ENCODE measurements at regions not wholly inside any gene's neighbourhood (a gene's known extent, or its start where the extent isn't known, plus 50 kb on each side); places are given as distances from the start of the nearest gene placed in this dataset.
A peak's percentile ranks its signal among the peaks of the same experiment; 100 is the strongest.

- no peak for DNase-seq
- WGBS, 4 donors: 86 to 92% (median 89%) methylated on average over 3 of the region's 3 CpGs
- Histone ChIP-seq H3K4me3 (no peak overlapping the region), H3K36me3 (peaks cover 0 to 68% (median 35%) of the 10 kb centered on the region in 9 donors), H3K4me1 (peaks cover 0 to 37% (median 18%) of the 10 kb centered on the region in 12 donors), H3K27me3 (no peaks in the 10 kb centered on the region), H3K27ac (no peak overlapping the region), H3K9me3 (no peaks in the 10 kb centered on the region)
- intact Hi-C loops (cut with DNase I): loop anchor here in 2 of 10 donors (10.0 kb wide), 1 partner anchor 190 kb away; no protein-coding TSS in a partner anchor
- TF ChIP-seq, protein P1, sequence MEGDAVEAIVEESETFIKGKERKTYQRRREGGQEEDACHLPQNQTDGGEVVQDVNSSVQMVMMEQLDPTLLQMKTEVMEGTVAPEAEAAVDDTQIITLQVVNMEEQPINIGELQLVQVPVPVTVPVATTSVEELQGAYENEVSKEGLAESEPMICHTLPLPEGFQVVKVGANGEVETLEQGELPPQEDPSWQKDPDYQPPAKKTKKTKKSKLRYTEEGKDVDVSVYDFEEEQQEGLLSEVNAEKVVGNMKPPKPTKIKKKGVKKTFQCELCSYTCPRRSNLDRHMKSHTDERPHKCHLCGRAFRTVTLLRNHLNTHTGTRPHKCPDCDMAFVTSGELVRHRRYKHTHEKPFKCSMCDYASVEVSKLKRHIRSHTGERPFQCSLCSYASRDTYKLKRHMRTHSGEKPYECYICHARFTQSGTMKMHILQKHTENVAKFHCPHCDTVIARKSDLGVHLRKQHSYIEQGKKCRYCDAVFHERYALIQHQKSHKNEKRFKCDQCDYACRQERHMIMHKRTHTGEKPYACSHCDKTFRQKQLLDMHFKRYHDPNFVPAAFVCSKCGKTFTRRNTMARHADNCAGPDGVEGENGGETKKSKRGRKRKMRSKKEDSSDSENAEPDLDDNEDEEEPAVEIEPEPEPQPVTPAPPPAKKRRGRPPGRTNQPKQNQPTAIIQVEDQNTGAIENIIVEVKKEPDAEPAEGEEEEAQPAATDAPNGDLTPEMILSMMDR (IDR thresholded peaks at IDR 0.05): no peak
- TF ChIP-seq POLR2A (IDR thresholded peaks at IDR 0.05): no peak
- ATAC-seq: no peak
Measured at GRCh38 chr1:65054481-65054880, 88.1 kb upstream of the JAK1 start.

DNA sequence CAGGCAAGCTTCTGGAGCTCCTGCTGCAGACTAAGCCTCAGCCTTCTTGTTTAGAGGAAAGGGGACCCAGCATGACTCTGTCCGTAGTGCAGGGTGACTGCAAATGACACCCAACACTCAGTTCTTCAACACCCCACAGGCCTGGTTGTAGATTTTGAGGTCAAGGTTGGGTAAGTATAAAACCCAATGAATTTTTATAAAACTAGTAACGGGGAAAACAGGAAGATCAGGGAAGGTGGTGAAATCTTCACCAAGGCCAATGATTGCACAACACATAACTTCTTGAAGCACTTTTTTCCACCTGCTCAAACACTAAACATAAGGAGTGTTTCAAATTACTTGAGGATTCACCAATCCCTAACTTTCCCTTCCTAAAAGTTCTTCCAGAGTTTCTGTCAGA lies 89.4 kb upstream of the JAK1 start:
- Histone ChIP-seq H3K4me3 (no peak overlapping the region), H3K27me3 (no peaks in the 10 kb centered on the region), H3K9me3 (no peaks in the 10 kb centered on the region), H3K36me3 (peaks cover 0 to 68% (median 35%) of the 10 kb centered on the region in 9 donors), H3K4me1 (peaks cover 0 to 50% (median 28%) of the 10 kb centered on the region in 12 donors), H3K27ac (peak overlapping the region in 1 of 12 donors; percentile 18)
- TF ChIP-seq, protein P1 (IDR thresholded peaks at IDR 0.05): no peak
- TF ChIP-seq POLR2A (IDR thresholded peaks at IDR 0.05): no peak
- intact Hi-C loops (cut with DNase I): loop anchor here in 2 of 10 donors (10.0 kb wide), 1 partner anchor 191 kb away; no protein-coding TSS in a partner anchor
- DNase-seq (no peak), ATAC-seq (no peak)
- WGBS, 4 donors: 80 to 88% (median 84%) methylated on average over 2 of the region's 2 CpGs

DNA sequence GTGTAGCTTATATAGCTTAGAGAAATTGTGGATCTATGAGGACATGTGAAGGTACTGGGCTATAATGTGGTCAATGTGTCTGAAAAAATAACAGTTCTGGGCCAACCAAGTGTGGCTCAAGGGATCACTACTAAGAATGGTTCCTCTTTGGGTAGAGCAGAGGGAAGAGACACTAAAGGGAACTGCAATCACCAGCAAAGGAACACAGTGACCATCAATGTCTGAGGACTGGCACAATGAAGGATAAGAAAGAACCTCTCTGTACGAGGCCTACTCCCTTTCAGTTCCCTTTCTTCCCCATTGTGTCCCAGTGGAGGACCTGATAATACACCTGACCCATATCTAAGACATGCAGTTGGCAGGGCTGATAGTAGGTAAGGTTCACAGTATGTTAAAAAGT lies 89.9 kb upstream of the JAK1 start:
- Histone ChIP-seq H3K27ac (peak overlapping the region in 3 of 12 donors; percentile 18 to 40 (median 20)), H3K36me3 (peaks cover 0 to 67% (median 35%) of the 10 kb centered on the region in 9 donors), H3K4me3 (no peak overlapping the region), H3K4me1 (peaks cover 0 to 53% (median 30%) of the 10 kb centered on the region in 12 donors), H3K27me3 (no peaks in the 10 kb centered on the region), H3K9me3 (no peaks in the 10 kb centered on the region)
- WGBS, 4 donors: 65 to 82% (median 77%) methylated on average over 1 of the region's 1 CpG
- DNase-seq (no peak), ATAC-seq (peak; percentile 8 to 72 (median 21))
- intact Hi-C loops (cut with DNase I): loop anchor here in 2 of 10 donors (10.0 kb wide), 1 partner anchor 191 kb away; no protein-coding TSS in a partner anchor
- no peak for TF ChIP-seq POLR2A (IDR thresholded peaks at IDR 0.05)
- TF ChIP-seq, protein P1 (IDR thresholded peaks at IDR 0.05): no peak

GRCh38 chr1:65056866-65057265 lies 90.5 kb upstream of the JAK1 start:
- intact Hi-C loops (cut with DNase I): loop anchor here in 2 of 10 donors (10.0 kb wide), 1 partner anchor 192 kb away; no protein-coding TSS in a partner anchor
- H3K4me3 ChIP-seq: no peak overlapping the region
- ATAC-seq (peak in 3 of 4 donors; percentile 51 to 76 (median 70)), DNase-seq (no peak)
- no peaks in the 10 kb centered on the region for H3K9me3 ChIP-seq
- peaks cover 0 to 62% (median 35%) of the 10 kb centered on the region in 9 donors for H3K36me3 ChIP-seq
- H3K4me1 ChIP-seq: peaks cover 0 to 58% (median 32%) of the 10 kb centered on the region in 12 donors
- peak overlapping the region in 3 of 12 donors; percentile 20 to 40 (median 32) for H3K27ac ChIP-seq
- 60 to 72% (median 64%) methylated on average over 3 of the region's 3 CpGs for WGBS, 4 donors
- TF ChIP-seq, protein P1 (IDR thresholded peaks at IDR 0.05): no peak
- TF ChIP-seq POLR2A (IDR thresholded peaks at IDR 0.05): no peak
- no peaks in the 10 kb centered on the region for H3K27me3 ChIP-seq

Measured in heart left ventricle (tissue), 16 donors.